Endothelial cell of hepatic sinusoid (primary cell): ENCODE measurements at regions not wholly inside any gene's neighbourhood (a gene's known extent, or its start where the extent isn't known, plus 50 kb on each side); places are given as distances from the start of the nearest gene placed in this dataset.
"Not testable (repeated sequence)": the region's sequence is repeated elsewhere in the genome, so short reads cannot be mapped to it uniquely, and the experiment has no call there.

Experiments
- in situ Hi-C: cut with HindIII; loops from 2 replicates; pipeline ENCODE4 v1.10.0; 2017; ENCODE audit warnings: low sequenced_read_pairs

DNA sequence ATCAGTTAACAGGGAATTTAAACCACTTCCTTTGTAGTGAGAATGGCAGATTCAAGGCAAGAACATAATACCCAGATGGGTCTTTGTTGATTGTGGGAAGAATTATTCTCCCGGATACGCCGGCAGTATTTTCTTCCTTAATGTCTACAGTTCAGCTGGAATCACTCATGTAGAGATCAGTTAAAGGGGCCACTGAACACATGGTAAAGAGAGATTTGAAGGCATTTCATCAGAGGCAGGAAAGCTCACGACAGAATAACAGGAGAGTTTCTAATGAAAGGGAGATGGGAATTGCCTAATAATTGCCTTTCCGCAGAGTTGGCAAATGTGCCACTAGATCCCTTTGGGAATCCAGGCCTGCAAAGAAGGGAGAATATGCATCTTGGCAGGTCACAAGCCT lies 327.7 kb upstream of the ZNF804A start:
- in situ Hi-C loops = no loop called here

DNA sequence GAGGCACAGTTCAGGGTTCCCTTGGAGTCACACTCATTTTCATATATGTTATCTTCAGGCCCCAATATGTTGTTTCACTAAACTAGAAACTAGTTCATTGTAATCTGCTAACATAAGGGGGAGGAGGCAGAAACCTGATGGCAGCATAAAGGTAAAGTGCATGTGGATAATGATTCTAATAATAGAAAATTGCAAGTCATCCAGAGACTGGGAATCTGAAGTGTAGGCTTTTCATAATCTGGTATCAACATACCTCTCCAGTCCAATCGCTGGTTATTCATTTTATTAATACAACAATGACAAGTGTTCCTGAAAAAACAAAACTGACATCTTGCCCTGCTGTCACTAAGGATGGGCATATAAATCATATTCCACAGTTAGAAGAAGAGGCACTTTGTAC lies 326.3 kb upstream of the ZNF804A start:
- in situ Hi-C loops = no loop called here

DNA sequence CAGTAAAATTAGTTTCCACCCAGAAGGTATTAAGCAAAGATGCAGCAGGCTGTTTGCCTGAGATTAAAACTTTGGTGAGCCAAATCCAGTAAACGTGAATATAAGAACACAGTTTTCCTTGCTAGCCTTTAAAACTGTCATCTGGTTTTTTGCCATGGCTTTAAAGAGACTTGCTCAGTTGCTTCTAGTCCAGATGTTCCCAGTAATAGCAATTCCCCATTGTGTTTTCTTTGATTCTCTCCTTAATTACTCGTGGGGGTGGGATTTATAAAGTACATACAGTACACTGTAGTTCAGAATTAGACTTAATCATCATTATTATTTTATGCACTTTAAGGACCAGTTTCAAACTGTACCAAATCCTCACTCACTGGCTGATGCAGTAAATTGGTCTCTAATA lies 303.5 kb upstream of the ZNF804A start:
- in situ Hi-C loops = no loop called here

DNA sequence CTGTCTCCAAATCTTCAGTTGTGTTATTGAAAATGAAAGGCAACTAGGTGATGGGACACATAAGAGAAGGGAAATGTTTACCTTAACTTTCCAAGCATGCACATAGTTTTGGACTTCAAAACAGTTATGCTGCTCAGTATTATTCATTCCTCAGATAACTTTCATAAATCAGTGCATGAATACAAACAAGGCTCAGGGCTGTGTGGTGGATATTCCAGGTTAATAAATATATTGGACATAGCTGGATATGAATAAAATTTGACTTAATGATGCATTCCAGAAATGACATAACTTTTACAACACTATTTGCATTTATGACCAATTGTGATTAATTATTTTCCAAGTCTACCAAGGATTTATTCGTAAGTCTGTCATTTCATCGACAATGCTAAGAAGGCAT lies 301.2 kb upstream of the ZNF804A start:
- in situ Hi-C loops = no loop called here

DNA sequence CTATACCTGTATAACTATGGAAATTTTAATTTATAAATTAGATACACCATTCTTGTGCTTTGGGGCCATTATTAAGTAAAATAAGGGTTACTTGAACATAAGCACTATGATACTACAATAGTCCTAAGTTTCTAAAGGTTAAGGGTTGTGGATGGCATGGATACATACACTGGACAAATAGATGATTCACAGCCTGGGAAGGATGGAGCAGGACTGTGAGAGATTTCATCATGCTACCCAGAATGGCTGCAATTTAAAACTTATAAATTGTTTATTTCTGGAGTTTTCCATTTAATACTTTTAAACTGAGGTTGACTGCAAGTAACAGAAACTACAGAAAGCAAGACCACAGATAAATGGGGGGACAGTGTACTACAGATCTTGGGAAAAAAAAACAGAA lies 295.8 kb upstream of the ZNF804A start:
- in situ Hi-C loops = no loop called here

DNA sequence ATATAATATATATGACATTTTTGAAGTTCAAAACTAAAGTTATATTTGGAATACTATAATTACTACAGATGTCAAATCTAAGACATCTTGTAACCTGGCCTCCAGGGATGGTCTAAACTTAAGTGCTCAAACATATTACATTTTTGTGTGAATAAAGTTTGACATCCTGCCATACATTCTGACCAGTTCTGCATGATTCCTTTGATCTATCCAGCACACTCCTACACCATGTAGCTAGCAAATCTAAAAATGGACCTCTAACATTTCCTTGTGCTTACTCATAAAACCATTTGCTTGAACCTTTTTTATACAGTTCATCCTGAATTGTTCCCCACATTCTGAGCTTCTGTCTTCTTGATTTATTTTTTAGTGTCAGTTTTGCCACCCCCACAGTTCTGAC lies 294.3 kb upstream of the ZNF804A start:
- in situ Hi-C loops = no loop called here

DNA sequence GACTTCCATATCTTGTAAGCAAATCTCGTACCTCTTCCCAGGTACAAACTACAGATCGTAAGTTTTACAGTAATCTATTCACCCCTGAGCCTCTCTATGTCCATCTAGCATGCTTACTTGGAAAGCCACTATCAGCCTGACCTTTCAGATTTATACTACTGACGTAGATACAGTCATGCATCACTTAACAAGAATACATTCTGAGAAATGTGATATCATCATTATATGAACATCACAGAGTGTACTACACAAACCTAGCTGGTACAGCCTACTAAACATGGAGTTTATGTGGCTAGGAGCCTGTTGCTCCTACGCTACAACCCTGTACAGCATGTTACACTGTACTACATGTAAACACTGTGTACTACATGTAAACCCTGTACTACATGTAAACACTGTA lies 293.2 kb upstream of the ZNF804A start:
- in situ Hi-C loops = no loop called here

DNA sequence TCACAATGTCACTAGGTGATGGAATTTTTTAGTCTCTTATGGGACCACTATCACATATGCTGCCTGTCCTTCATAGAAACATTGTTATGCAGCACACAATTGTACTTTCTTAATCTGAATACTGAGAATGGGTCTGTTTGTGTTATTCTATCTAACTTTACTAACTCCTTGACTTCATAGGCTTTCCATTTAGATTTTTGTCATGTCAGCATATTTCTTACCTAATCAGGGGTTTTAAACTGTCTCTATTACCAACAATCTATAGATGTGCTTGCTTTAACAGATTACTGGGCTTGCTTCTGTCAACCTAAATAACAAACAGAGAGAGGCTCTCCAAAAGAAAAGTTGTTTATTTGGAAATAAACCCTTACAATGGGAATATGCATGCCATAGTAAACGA lies 289.6 kb upstream of the ZNF804A start:
- in situ Hi-C loops = no loop called here

DNA sequence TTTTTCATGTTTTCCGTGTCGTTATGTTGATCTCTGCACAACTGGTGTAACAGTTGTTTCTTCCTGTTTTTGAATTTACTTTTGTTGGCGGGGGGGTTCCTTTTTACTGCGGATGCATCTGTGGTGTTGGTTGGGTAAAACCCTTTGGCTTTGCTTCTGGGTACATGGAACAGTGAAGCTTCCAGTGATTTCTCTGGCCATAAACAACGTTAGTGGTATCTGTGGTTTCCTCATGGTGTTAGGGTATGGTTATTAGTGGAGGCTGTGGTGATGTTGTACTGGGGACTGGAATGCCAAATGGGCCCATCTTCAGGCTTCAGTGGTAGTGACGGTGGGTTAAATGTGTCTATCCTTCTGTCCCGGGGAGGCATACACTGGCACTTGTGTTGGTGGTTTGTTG lies 285.4 kb upstream of the ZNF804A start:
- in situ Hi-C loops = no loop called here

DNA sequence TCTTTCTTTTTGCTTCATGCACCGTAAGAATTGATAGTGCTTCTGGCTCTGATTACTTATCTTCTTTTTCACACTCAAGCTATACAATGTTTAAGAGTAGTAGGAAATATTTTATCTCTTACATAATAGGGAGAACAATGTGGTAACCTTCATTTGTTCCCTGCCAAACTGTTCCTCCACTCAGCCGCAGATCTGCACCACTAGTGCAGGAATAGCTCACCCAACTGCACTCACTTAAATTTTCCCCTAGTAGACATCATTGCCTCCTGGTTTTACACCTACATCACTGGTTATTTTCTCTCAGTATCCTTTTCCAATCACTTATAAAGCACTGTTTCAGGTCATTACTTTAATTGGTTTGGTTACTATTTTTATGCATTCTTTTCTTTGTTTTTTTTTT lies 283.5 kb upstream of the ZNF804A start:
- in situ Hi-C loops = no loop called here

DNA sequence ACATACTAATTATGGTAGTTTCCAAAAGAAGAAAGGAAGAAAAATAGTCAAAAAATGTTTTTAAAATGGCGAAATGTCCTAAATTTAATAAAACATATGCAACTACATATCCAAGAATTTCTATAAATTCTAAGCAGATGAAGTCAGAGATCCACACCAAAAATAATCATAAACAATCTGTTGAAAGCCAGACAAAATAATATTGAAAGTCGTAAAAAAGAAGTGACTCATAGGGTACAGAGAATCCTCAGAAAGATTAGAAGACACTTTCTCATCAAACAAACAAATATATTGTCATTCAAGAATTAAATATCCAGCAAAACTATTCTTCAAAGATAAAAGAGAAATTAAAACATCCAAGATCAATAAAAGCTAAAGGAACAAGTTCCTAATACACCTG lies 281.4 kb upstream of the ZNF804A start:
- in situ Hi-C loops = no loop called here

DNA sequence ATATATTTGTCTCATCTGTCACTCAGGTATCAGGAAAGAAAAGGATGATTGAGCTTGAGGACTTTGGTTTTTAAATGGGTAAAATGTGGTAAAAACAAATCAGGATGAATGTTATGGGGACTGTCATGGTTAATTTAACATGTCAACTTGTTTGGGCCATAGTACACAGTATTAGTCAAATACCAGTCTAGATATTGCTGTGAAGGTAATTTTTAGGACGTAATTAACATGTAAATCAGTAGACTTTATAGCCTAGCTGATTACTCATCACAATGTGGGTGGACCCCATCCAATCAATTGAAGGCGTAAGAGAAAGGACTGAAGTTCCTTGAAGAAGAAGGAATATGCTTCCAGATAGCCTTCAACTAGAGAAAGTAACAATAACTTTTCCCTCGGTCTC lies 275.7 kb upstream of the ZNF804A start:
- in situ Hi-C loops = no loop called here

DNA sequence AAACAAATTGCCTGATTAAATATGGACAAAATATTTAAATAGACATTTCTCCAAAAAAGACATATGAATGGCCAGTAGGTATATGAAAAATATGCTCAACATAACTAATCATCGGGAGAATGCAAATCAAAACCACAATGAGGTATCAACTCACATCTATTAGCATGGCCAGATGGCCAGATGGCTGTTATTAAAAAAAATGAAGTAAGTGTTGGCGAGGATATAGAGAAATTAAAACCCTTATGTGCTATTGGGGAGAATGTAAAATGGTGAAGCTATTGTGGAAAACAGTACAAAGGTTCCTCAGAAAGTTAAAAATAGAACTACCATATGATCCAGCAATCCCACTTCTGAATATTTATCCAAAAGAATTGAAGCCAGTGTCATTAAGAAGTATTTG lies 272.3 kb upstream of the ZNF804A start:
- in situ Hi-C loops = no loop called here

DNA sequence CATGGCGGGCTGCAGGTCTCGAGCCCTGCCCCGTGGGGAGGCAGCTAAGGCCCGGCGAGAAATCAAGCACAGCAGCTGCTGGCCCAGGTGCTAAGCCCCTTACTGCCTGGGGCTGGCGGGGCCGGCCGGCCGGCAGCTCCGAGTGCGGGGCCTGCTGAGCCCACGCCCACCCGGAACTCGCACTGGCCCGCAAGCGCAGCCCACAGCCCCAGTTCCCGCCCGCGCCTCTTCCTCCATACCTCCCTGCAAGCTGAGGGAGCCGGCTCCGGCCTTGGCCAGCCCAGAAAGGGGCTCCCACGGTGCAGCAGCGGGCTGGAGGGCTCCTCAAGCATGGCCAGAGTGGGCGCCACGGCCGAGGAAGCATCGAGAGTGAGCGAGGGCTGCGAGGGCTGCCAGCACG lies 270.5 kb upstream of the ZNF804A start:
- in situ Hi-C loops = not testable (repeated sequence)

DNA sequence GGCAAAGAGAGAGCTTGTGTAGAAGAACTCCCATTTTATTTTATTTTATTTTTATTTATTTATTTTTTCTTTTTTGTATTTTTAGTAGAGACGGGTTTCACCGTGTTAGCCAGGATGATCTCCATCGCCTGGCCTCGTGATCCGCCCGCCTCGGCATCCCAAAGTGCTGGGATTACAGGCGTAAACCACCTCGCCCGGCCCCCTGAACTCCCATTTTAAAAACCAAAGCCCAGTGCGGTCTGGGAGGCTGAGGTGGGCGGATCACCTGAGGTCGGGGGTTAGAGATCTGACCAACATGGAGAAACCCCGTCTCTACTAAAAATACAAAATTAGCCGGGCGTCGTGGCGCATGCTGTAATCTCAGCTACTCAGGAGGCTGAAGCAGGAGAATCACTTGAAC lies 267.8 kb upstream of the ZNF804A start:
- in situ Hi-C loops = not testable (repeated sequence)

DNA sequence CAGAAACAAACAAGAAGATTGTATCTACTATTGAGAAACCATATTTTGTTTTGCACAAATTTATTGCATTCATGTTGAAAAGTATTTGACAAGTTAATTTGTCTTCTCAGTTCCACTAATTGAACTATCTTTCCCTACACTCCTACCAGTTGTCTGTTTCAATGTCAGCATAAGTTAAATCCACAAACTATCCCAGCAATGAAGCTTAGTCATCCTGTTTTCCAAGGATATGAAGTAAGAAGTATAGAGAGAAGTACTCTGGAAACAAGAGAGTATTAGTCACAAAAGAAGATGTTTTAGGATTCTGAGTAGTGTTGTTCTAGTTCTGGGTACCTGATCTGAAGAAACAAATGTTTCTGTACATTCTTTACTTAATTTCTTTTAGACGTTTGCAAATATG lies 261.6 kb upstream of the ZNF804A start:
- in situ Hi-C loops = no loop called here

DNA sequence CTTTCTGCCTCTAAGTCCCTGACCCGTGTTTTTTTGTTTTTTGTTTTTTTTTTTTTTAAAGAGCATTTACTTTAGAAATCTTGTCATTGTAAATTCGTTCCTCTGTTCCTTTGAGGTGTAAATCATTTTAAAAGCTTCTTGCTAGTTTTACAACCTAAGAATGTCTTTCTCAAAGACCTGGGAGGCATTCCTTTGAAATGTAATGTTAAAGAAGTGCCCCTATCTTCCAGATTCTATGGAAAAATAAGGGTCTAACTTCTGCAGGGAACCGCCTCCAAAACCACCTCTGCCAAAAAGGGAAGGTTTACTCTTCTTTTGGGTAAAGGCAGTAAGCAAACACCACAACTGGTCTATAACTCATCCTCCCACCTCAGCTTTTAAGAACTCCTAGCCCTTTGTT lies 259.6 kb upstream of the ZNF804A start:
- in situ Hi-C loops = no loop called here

DNA sequence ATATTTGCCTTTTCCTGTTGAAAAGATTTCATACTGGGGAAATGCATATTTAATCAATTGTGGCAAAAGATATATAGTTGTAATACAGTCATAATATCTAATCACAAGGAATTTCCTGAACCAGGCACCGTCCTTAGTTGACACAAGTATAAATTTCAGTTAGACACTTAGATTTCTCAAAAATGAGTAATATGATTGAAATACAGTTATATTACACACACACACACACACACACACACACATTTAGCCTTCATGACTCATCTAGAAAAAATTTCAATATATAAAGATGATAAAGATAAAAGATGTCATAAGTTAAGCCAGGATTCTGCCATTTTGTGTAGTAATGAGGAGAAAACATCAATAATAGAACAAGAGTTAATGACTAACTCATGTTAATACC lies 258.4 kb upstream of the ZNF804A start:
- in situ Hi-C loops = no loop called here

DNA sequence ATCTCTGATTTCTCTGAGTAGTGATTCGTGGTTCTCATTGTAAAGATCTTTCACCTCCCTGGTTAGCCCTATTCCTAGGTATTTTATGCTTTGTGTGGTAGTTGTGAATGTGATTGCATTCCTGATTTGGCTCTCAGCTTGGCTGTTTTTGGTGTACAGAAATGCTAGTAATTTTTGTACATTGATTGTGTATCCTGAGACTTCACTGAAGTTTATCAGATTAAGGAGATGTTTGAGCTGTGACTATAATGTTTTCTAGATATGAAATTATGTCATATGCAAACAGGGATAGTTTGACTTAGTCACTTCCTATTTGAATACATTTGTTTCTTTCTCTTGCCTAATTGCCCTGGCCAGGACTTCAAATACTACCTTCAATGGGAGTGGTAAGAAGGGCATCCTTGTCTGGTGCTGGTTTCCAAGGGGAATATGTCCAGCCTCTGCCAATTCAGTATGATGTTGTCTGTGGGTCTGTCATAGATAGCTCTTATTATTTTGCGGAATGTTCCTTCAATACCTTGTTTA lies 251.9 kb upstream of the ZNF804A start:
- in situ Hi-C loops = no loop called here

DNA sequence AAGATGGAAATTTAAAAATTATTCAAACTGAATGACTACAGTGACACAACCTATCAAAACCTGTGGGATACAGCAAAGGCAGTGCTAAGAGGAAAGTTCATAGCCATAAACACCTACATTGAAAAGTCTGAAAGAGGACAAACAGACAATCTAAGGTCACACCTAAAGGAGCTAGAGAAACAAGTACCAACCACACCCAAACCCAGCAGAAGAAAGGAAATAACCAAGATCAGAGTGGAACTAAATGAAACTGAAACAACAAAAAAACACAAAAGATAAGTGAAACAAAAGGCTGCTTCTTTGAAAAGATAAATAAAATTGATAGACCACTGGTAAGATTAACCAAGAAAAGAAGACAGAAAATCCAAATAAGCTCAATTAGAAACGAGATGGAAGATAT lies 247.2 kb upstream of the ZNF804A start:
- in situ Hi-C loops = no loop called here

DNA sequence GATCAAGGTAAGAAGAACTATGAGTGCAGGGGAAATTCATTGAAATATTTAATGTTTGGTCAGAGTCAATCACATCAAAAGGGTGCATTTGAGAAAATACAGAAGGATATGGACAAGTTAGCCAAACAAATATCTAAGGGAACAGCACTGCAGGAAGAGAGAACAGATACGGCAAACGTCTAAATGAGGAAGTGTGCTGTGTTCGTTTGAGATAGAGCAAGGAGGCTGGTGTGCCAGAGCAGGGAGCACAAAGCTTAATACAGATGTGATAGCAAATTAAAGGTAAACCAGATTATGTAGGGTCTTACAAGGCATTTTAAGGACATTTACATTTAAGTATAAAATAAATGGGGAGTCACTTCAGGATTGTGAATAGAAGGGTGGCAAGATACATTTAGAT lies 241.3 kb upstream of the ZNF804A start:
- in situ Hi-C loops = no loop called here

DNA sequence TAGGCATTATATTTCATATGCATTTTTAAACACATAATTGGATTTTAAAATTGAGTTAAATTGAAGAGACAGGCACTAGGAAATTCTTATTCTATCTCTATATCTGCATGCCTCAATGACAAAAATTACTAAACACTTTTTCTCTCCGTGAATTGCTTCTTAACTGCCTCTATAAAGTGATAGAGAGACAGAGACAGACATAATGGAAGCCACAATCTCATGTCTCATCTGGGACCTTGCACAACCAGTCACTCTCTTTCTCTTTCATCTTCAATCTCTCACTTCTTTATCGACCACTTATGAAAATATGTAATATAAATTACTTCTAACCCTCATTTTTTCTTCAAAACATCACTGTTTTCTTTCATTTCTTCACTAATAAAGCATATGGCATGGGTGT lies 238.9 kb upstream of the ZNF804A start:
- in situ Hi-C loops = no loop called here

DNA sequence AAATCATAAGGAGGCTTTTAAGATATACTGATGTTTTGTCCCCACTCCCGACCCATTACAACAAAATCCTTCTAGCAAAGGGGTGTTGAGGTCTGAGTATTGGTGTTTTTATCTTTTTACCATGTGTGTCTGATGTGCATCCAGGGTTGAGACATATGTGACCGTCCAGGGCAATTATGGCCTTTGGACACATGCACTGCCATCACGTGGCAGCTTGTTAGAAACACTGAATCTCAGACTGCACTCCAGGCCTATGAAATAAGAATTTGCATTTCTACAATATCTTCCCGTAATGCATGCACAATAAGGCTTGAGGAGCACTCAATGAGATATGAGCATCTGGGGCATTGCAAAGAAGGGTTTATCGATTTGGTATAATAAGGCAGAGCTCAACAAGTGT lies 235.1 kb upstream of the ZNF804A start:
- in situ Hi-C loops = no loop called here

DNA sequence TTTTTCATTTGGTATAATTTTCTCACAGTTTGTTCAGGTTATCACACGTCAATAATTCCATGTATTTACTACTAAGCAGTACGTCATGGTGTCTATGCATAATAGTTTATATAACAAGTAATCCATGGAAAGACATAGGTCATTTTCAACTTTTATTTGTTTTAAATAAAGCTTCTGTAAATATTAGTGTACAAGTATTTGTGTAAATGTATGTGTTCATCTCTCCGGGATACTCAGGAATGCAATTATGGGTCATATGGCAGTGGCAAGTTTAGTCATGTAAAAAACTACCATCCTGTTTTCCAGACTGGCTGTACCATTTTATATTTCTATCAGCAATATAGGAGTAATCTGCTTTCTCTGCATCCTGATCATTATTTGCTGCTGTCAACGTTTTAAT lies 231.1 kb upstream of the ZNF804A start:
- in situ Hi-C loops = no loop called here
